Progenitor cell of endocrine pancreas (in vitro differentiated cells): ENCODE measurements at regions not wholly inside any gene's neighbourhood (a gene's known extent, or its start where the extent isn't known, plus 50 kb on each side); places are given as distances from the start of the nearest gene placed in this dataset.

Source experiments
- DNase-seq: peaks from one replicate; pipeline ENCODE4 v3.0.0; 2021; ENCODE audit warnings: low spot score; ENCODE audit not compliant: unreplicated experiment
- H3K27ac Mint-ChIP-seq: 2 replicates; pipeline ENCODE4 v1.8.0; 2021; ENCODE audit warnings: mild to moderate bottlenecking, moderate library complexity, mixed read lengths
- H3K27me3 Mint-ChIP-seq: 2 replicates; pipeline ENCODE4 v1.8.0; 2021; ENCODE audit warnings: mixed read lengths
- H3K36me3 Mint-ChIP-seq: 2 replicates; pipeline ENCODE4 v1.8.0; 2022; ENCODE audit warnings: mixed read lengths; ENCODE audit not compliant: insufficient read depth
- H3K4me1 Mint-ChIP-seq: 2 replicates; pipeline ENCODE4 v1.8.0; 2021; ENCODE audit warnings: low read depth, mixed read lengths
- H3K4me3 Mint-ChIP-seq: 2 replicates; pipeline ENCODE4 v1.8.0; 2021; ENCODE audit warnings: low read depth, mild to moderate bottlenecking, moderate library complexity, mixed read lengths
- H3K9me3 Mint-ChIP-seq: 2 replicates; pipeline ENCODE4 v1.8.0; 2021; ENCODE audit warnings: low read depth, mixed read lengths
- TF ChIP-seq, protein P1 (sequence below): fragments of 200-600 bp; sonication (generic); IDR thresholded peaks from one replicate; pipeline ENCODE4 v1.5.0; 2021; ENCODE audit warnings: antibody characterized with exemption, mild to moderate bottlenecking; ENCODE audit not compliant: unreplicated experiment

- TF ChIP-seq, protein P1, sequence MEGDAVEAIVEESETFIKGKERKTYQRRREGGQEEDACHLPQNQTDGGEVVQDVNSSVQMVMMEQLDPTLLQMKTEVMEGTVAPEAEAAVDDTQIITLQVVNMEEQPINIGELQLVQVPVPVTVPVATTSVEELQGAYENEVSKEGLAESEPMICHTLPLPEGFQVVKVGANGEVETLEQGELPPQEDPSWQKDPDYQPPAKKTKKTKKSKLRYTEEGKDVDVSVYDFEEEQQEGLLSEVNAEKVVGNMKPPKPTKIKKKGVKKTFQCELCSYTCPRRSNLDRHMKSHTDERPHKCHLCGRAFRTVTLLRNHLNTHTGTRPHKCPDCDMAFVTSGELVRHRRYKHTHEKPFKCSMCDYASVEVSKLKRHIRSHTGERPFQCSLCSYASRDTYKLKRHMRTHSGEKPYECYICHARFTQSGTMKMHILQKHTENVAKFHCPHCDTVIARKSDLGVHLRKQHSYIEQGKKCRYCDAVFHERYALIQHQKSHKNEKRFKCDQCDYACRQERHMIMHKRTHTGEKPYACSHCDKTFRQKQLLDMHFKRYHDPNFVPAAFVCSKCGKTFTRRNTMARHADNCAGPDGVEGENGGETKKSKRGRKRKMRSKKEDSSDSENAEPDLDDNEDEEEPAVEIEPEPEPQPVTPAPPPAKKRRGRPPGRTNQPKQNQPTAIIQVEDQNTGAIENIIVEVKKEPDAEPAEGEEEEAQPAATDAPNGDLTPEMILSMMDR, result no peak
- Mint-ChIP-seq H3K36me3 (peaks cover 2% of the 10 kb centered on the region), H3K4me1 (no peaks in the 10 kb centered on the region), H3K4me3 (no peak overlapping the region), H3K27ac (no peak overlapping the region), H3K9me3 (peaks cover 15% of the 10 kb centered on the region), H3K27me3 (no peaks in the 10 kb centered on the region)
- DNase-seq, result no peak
Observed at GRCh38 chr3:73939985-73940384, 315.2 kb upstream of the PDZRN3 start.

DNA sequence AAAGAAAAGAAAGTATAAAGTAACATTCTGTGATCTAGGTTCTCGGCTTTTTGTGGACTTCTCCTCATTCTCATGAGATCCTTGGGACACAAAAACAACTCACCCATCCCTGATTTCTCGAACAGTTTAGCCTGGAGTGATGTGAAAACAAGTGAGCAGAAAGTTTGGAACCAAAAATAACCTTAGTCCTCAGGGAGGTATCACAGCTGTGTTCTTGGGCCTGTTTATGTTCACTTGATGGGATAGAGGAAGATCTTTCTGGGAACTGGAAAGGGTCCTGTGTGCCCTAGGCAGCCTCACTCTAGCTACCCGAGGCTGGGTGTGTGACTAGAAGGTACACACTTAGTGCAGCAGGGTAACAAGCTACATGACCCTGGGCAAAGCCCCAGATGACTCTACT, 308.8 kb upstream of the PDZRN3 start:
- no peak for DNase-seq
- H3K4me1 Mint-ChIP-seq, result no peaks in the 10 kb centered on the region
- no peaks in the 10 kb centered on the region for H3K9me3 Mint-ChIP-seq
- no peaks in the 10 kb centered on the region for H3K36me3 Mint-ChIP-seq
- TF ChIP-seq, protein P1, result no peak
- no peak overlapping the region for H3K27ac Mint-ChIP-seq
- H3K4me3 Mint-ChIP-seq, result no peak overlapping the region
- peaks cover 6% of the 10 kb centered on the region for H3K27me3 Mint-ChIP-seq

- Mint-ChIP-seq H3K36me3 (no peaks in the 10 kb centered on the region), H3K4me1 (peaks cover 5% of the 10 kb centered on the region), H3K9me3 (no peaks in the 10 kb centered on the region), H3K27ac (no peak overlapping the region), H3K27me3 (no peaks in the 10 kb centered on the region), H3K4me3 (no peak overlapping the region)
- DNase-seq, result no peak
- TF ChIP-seq, protein P1, result no peak
Observed at GRCh38 chr3:73927203-73927570, 302.4 kb upstream of the PDZRN3 start.

DNA sequence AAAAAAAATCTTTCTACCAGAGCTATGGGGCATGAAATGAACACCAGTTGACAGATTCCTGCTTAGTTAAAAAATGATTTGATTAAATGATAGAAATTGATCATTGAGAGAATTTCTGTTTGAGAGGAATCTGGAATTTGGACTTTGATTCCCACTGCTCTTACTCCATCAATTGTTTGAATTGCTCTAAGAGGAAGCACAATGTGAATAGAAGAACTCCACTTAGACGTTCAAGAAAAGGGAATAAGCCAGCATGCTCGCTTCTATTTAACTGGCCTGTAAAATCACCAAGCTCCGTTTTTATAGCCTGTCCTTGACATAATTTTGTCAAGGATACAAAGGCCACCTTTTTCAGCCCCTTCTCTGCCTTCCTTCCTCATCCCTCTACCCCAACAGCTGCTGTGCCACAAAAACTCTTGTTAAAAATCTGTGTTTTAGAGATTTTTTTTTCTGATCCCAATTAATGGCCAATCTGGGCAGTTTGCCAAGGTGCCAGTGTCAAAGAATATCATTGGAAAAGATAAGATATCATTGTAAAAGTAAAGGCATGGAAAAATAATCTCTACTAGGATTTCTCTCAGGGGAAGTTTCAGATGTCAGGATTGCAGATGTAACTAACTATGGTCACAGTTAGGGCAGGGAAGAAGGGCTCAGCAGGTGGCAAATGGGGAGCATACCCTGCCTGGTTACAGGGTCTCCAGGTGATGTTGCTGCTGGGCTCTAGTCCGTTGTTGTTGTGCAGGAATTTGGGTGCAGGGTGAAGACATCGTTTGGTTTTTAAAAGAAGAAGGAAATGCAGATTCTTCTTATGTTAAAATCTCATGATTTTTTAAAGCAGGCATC, 301.8 kb upstream of the PDZRN3 start:
- no peak for DNase-seq
- H3K4me1 Mint-ChIP-seq, result peaks cover 5% of the 10 kb centered on the region
- no peaks in the 10 kb centered on the region for H3K36me3 Mint-ChIP-seq
- TF ChIP-seq, protein P1, result no peak
- H3K9me3 Mint-ChIP-seq, result no peaks in the 10 kb centered on the region
- H3K4me3 Mint-ChIP-seq, result no peak overlapping the region
- no peaks in the 10 kb centered on the region for H3K27me3 Mint-ChIP-seq
- H3K27ac Mint-ChIP-seq, result no peak overlapping the region

- Mint-ChIP-seq H3K27me3 (no peaks in the 10 kb centered on the region), H3K27ac (no peak overlapping the region), H3K4me1 (peaks cover 5% of the 10 kb centered on the region), H3K4me3 (no peak overlapping the region), H3K36me3 (no peaks in the 10 kb centered on the region), H3K9me3 (no peaks in the 10 kb centered on the region)
- no peak for DNase-seq
- TF ChIP-seq, protein P1, result no peak
Observed at GRCh38 chr3:73925011-73925410, 300.3 kb upstream of the PDZRN3 start.
